Trophoblast cell (in vitro differentiated cells and primary cell): ENCODE measurements at regions not wholly inside any gene's neighbourhood (a gene's known extent, or its start where the extent isn't known, plus 50 kb on each side); places are given as distances from the start of the nearest gene placed in this dataset.

ENCODE experiments used
- DNase-seq, 2 donors: peaks; one replicate each; pipeline ENCODE4 v3.0.0-alpha.2; 2016
- H2AFZ ChIP-seq: 2 replicates; pipeline ENCODE4 v1.6.1; 2013; ENCODE audit warnings: low read length, moderate library complexity, mild to moderate bottlenecking; ENCODE audit not compliant: insufficient read depth, poor library complexity
- H2AK5ac ChIP-seq: 2 replicates; pipeline ENCODE4 v1.6.1; 2013; ENCODE audit warnings: mild to moderate bottlenecking, low read length
- H2BK120ac ChIP-seq: 2 replicates; pipeline ENCODE4 v1.6.1; 2013; ENCODE audit warnings: low read length, mild to moderate bottlenecking, moderate library complexity; ENCODE audit not compliant: insufficient read depth, poor library complexity
- H2BK12ac ChIP-seq: 2 replicates; pipeline ENCODE4 v1.6.1; 2013; ENCODE audit warnings: mild to moderate bottlenecking, low read length, moderate library complexity
- H2BK5ac ChIP-seq: 2 replicates; pipeline ENCODE4 v1.6.1; 2013; ENCODE audit warnings: low read length, low read depth, moderate library complexity, mild to moderate bottlenecking; ENCODE audit not compliant: poor library complexity
- H3K14ac ChIP-seq: 2 replicates; pipeline ENCODE4 v1.6.1; 2013; ENCODE audit warnings: mild to moderate bottlenecking, low read length
- H3K18ac ChIP-seq: 2 replicates; pipeline ENCODE4 v1.6.1; 2013; ENCODE audit warnings: mild to moderate bottlenecking, low read length
- H3K23ac ChIP-seq: 2 replicates; pipeline ENCODE4 v1.6.1; 2013; ENCODE audit warnings: low read length
- H3K27ac ChIP-seq: 2 replicates; pipeline ENCODE4 v1.5.1; 2013; ENCODE audit warnings: low read depth, mild to moderate bottlenecking, inconsistent platforms, low read length, moderate library complexity
- H3K27me3 ChIP-seq: 2 replicates; pipeline ENCODE4 v1.6.1; 2013; ENCODE audit warnings: inconsistent platforms, mild to moderate bottlenecking, low read length, moderate library complexity; ENCODE audit not compliant: insufficient read depth
- H3K36me3 ChIP-seq, 2 experiments: 1 replicate in 1 of 2; 2 replicates in 1 of 2; pipeline ENCODE4 v1.6.1; 2013; ENCODE audit warnings: low read length in 2 of 2, mild to moderate bottlenecking in 2 of 2, moderate library complexity in 1 of 2; ENCODE audit not compliant: insufficient read depth in 2 of 2, control insufficient read depth in 1 of 2
- H3K4ac ChIP-seq: 2 replicates; pipeline ENCODE4 v1.6.1; 2013; ENCODE audit warnings: low read depth, mild to moderate bottlenecking, low read length, moderate library complexity
- H3K4me1 ChIP-seq, 2 experiments: 1 replicate in 1 of 2; 2 replicates in 1 of 2; pipeline ENCODE4 v1.6.1; 2013; ENCODE audit warnings: low read length in 2 of 2, mild to moderate bottlenecking in 2 of 2, moderate library complexity in 1 of 2; ENCODE audit not compliant: insufficient read depth in 2 of 2, control insufficient read depth in 1 of 2
- H3K4me2 ChIP-seq: 2 replicates; pipeline ENCODE4 v1.6.1; 2013; ENCODE audit warnings: inconsistent platforms, mild to moderate bottlenecking, low read length, moderate library complexity
- H3K4me3 ChIP-seq: 2 replicates; pipeline ENCODE4 v1.5.1; 2013; ENCODE audit warnings: mild to moderate bottlenecking, low read depth, low read length, inconsistent platforms
- H3K79me1 ChIP-seq: one replicate; pipeline ENCODE4 v1.6.1; 2013; ENCODE audit warnings: low read length
- H3K79me2 ChIP-seq: 2 replicates; pipeline ENCODE4 v1.6.1; 2013; ENCODE audit warnings: low read length, mild to moderate bottlenecking; ENCODE audit not compliant: control insufficient read depth, insufficient read depth, poor library complexity
- H3K9ac ChIP-seq: 2 replicates; pipeline ENCODE4 v1.6.1; 2013; ENCODE audit warnings: mild to moderate bottlenecking, low read length
- H3K9me3 ChIP-seq: 2 replicates; pipeline ENCODE4 v1.6.1; 2013; ENCODE audit warnings: low read depth, mild to moderate bottlenecking, control low read depth, inconsistent platforms, low read length; ENCODE audit not compliant: insufficient read depth
- H4K12ac ChIP-seq: 2 replicates; pipeline ENCODE4 v1.6.1; 2013; ENCODE audit warnings: low read depth, mild to moderate bottlenecking, low read length, moderate library complexity
- H4K8ac ChIP-seq: 2 replicates; pipeline ENCODE4 v1.6.1; 2013; ENCODE audit warnings: low read depth, mild to moderate bottlenecking, low read length, moderate library complexity
- H4K91ac ChIP-seq: one replicate; pipeline ENCODE4 v1.6.1; 2013; ENCODE audit warnings: low read depth, mild to moderate bottlenecking, low read length, moderate library complexity
- WGBS: extraction: QIAGEN DNeasy Blood & Tissue Kit; methylation state at CpG from one replicate; pipeline ENCODE4 v1.1.7; 2013; ENCODE audit warnings: missing lambda C conversion rate; ENCODE audit not compliant: insufficient read length, insufficient coverage; ENCODE audit errors: extremely low coverage; 5-methylcytosine and 5-hydroxymethylcytosine counted together

DNA sequence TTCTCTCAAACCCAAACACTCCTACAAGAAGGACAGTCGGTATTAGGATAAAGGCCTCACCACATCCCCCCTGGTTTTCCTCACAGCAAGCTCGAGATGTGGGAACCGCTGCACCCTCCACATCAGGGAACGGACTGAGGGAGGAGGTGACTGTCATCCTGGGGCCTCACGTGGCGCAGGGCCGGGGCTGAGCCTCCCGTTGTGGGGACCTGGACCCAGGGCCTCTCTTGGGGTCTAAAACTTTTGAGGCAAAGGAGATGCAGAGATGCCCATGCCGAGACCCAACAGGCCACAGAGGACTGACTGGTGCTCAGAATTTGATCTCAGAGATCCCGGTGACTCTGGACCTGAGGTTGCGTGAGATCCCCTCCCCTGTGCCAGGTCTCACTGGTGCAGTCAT, 72.7 kb downstream of the MRPL36 start:
- Histone ChIP-seq H3K4me3 (no peak overlapping the region), H3K36me3 (no peaks in the 10 kb centered on the region), H2AK5ac (no peak overlapping the region), H3K9me3 (no peaks in the 10 kb centered on the region), H3K79me1 (no peaks in the 10 kb centered on the region), H3K27ac (no peak overlapping the region), H4K91ac (no peak overlapping the region), H3K9ac (no peak overlapping the region), H2BK12ac (no peak overlapping the region), H3K27me3 (peaks cover 2% of the 10 kb centered on the region), H3K4ac (no peak overlapping the region), H3K79me2 (no peaks in the 10 kb centered on the region), H2AFZ (no peak overlapping the region), H3K4me1 (peaks cover 5 to 6% of the 10 kb centered on the region in 2 experiments), H2BK5ac (no peak overlapping the region), H4K8ac (no peak overlapping the region), H3K4me2 (no peak overlapping the region), H2BK120ac (no peak overlapping the region), H3K14ac (no peak overlapping the region), H3K18ac (no peak overlapping the region), H3K23ac (no peak overlapping the region), H4K12ac (no peak overlapping the region)
- DNase-seq = no peak
- WGBS = no CpG with 5 or more reads among the region's 11 CpGs

DNA sequence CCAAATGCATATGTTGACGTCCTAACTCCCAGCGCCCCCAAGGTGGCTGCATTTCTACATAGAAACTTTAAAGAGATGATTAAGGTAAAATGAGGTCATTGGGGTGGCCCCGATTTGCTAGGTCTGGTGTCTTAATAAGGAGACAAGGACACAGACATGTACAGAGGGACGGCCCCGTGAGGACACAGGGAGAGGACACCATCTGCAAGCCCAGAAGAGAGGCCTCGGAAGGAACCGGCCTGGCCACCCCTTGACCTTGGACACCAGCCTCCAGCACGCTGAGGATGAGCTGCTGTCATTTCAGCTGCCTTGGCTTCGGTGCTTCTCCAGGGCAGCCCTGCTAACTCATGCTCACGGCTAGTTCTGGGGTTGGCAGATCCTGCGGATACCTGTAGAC, 73.2 kb downstream of the MRPL36 start:
- Histone ChIP-seq H3K23ac (no peak overlapping the region), H4K12ac (no peak overlapping the region)
- whole genome bisulfite sequencing = no CpG with 5 or more reads among the region's 11 CpGs

DNA sequence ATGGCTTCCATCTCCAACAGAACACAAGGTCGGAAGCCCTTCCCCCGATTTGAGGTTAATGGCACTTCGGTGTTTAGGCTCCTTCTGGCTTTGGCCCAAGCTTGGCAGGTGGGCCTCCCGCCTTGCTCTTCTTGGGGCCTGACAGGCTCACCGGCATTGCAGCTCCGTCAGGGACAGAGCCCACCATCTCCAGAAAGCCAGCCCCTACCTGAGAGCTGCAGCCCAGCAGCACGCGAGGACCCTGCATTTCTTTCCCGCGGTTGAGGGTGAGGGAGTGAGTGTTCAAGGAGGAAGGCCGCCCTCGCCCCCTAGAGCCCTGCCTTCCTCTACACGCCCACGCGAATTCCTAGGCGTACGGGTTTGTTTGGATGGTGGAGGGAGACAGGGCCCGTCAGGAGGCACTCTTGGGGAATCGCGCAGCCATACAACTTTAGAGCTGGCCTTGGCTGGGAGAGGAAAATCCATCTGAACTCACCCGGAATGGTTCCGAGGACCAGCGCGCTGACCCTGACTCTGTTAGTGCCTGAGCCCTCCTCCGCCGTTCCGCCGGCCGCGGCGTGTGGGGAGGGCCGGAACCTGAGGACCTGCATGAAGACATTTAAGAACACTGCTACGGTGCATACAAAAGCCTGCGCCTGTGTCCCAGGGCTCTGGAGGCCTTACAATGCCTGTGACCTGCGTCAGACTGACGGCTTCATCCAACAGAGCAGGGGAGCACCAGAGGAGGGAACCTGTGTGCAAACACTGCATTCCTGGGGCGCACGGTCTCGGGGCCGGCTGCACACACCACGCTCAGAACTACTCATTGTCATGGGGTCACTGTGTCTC, 73.8 kb downstream of the MRPL36 start:
- Histone ChIP-seq H2BK5ac (no peak overlapping the region), H3K9me3 (no peaks in the 10 kb centered on the region), H3K4me1 (peaks cover 5 to 6% of the 10 kb centered on the region in 2 experiments), H3K36me3 (no peaks in the 10 kb centered on the region), H3K79me2 (no peaks in the 10 kb centered on the region), H3K18ac (no peak overlapping the region), H4K12ac (no peak overlapping the region), H3K23ac (no peak overlapping the region), H2AFZ (no peak overlapping the region), H3K14ac (no peak overlapping the region), H2BK120ac (no peak overlapping the region), H3K9ac (no peak overlapping the region), H3K27me3 (peaks cover 2% of the 10 kb centered on the region), H2AK5ac (no peak overlapping the region), H4K8ac (no peak overlapping the region), H4K91ac (no peak overlapping the region), H3K4me3 (peak overlapping the region; percentile 8), H3K27ac (no peak overlapping the region), H3K79me1 (no peaks in the 10 kb centered on the region), H2BK12ac (no peak overlapping the region), H3K4ac (no peak overlapping the region), H3K4me2 (peak overlapping the region; percentile 44)
- WGBS = no CpG with 5 or more reads among the region's 41 CpGs
- DNase-seq = no peak

More for the DNA sequence above, 73.2 kb downstream of the MRPL36 start:
- Histone ChIP-seq H3K79me2 (no peaks in the 10 kb centered on the region), H3K9ac (no peak overlapping the region), H2AK5ac (no peak overlapping the region), H4K91ac (no peak overlapping the region), H2AFZ (no peak overlapping the region), H3K4ac (no peak overlapping the region), H3K36me3 (no peaks in the 10 kb centered on the region), H3K9me3 (no peaks in the 10 kb centered on the region), H2BK12ac (no peak overlapping the region), H3K27ac (no peak overlapping the region), H3K14ac (no peak overlapping the region), H3K4me2 (no peak overlapping the region), H2BK5ac (no peak overlapping the region), H3K79me1 (no peaks in the 10 kb centered on the region), H2BK120ac (no peak overlapping the region), H3K4me3 (no peak overlapping the region), H3K27me3 (peaks cover 2% of the 10 kb centered on the region), H4K8ac (no peak overlapping the region), H3K18ac (no peak overlapping the region), H3K4me1 (peaks cover 5 to 6% of the 10 kb centered on the region in 2 experiments)
- no peak for DNase-seq

DNA sequence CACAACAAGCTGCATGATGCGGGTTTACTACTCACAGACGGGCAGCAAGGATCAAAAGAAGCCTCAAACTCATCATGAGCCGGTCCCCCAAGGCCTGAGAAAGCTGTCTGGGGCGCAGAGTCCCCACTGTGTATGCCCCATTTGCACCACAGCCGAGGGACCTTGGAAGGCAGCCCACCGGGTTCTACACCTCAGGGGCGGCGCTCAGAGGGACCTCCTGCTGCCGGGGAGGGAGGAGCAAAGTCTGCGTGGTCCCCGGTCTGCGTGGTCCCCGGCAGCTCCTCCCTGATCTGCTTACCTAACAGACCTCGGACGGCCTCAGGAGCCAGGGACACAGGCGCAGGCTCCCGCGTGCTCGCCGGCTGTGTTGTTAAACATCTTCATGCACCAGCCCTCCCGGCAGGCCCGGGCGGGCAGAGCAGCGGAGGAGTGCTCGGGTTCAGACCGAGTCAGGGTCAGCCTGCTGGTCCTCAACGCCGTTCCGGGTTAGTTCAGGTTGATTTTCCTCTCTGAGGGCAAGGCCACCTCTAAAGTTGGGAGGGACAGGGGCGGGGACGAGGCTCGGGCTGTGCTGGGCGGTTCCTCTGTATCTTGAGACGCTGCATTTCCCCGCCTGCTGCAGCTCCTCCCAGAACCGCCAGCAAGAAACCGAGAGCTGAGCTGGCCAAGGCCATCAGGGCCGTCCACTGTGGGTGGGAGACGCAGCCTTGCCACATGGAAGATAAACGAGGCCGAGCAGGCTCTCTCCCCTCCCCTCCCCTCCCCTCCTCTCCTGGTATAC, 74.6 kb downstream of the MRPL36 start:
- Histone ChIP-seq H3K79me1 (no peaks in the 10 kb centered on the region), H4K12ac (no peak overlapping the region), H3K9ac (no peak overlapping the region), H3K18ac (no peak overlapping the region), H3K4me1 (peaks cover 5 to 6% of the 10 kb centered on the region in 2 experiments), H4K8ac (no peak overlapping the region), H2AK5ac (no peak overlapping the region), H3K4me2 (peak overlapping the region; percentile 44), H4K91ac (no peak overlapping the region), H2BK5ac (no peak overlapping the region), H3K23ac (no peak overlapping the region), H2BK12ac (no peak overlapping the region), H3K4me3 (no peak overlapping the region), H2BK120ac (no peak overlapping the region), H3K27ac (no peak overlapping the region), H3K27me3 (peaks cover 2% of the 10 kb centered on the region), H3K79me2 (no peaks in the 10 kb centered on the region), H2AFZ (peak overlapping the region; percentile 30), H3K36me3 (no peaks in the 10 kb centered on the region), H3K9me3 (no peaks in the 10 kb centered on the region), H3K4ac (no peak overlapping the region), H3K14ac (no peak overlapping the region)
- no CpG with 5 or more reads among the region's 41 CpGs for WGBS
- no peak for DNase-seq
